ENCODE measurements at regions not wholly inside any gene's neighbourhood (a gene's known extent, or its start where the extent isn't known, plus 50 kb on each side); places are given as distances from the start of the nearest gene placed in this dataset.

DNA sequence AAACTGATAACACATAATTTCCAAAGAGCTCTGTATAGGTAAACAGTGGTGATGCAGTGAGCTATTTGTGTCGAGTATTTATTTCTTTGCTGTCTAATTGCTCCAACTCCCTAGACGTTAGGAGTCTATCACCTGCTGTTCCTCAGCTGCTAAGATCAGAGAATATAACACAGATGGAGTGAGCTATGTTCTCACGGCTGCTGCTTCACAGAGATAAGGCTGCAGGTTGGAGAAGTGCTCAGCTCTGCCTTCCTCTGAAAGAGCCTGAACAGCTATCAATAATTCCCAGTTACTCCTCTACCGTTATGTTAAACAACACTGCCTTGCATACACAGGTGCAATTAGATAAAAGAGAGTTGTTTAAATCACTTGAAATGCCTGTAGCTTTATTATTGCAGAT lies 103.2 kb upstream of the MDGA2 start:
- TF ChIP-seq, protein P1, sequence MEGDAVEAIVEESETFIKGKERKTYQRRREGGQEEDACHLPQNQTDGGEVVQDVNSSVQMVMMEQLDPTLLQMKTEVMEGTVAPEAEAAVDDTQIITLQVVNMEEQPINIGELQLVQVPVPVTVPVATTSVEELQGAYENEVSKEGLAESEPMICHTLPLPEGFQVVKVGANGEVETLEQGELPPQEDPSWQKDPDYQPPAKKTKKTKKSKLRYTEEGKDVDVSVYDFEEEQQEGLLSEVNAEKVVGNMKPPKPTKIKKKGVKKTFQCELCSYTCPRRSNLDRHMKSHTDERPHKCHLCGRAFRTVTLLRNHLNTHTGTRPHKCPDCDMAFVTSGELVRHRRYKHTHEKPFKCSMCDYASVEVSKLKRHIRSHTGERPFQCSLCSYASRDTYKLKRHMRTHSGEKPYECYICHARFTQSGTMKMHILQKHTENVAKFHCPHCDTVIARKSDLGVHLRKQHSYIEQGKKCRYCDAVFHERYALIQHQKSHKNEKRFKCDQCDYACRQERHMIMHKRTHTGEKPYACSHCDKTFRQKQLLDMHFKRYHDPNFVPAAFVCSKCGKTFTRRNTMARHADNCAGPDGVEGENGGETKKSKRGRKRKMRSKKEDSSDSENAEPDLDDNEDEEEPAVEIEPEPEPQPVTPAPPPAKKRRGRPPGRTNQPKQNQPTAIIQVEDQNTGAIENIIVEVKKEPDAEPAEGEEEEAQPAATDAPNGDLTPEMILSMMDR (conservative IDR thresholded peaks at IDR 0.05; ENCODE audit: low read depth, low read length), result no peak
- TF ChIP-seq EZH2phosphoT487 (IDR thresholded peaks at IDR 0.05; ENCODE audit: borderline replicate concordance, low read length) (no peak), EZH2 (IDR thresholded peaks at IDR 0.05; ENCODE audit: low read length, unreplicated experiment) (no peak)
